ENCODE measurements at regions not wholly inside any gene's neighbourhood (a gene's known extent, or its start where the extent isn't known, plus 50 kb on each side); places are given as distances from the start of the nearest gene placed in this dataset.

GRCh38 chr11:122556605-122557004 is 98.9 kb upstream of the UBASH3B start:
- H3K27ac ChIP-seq, result no peak overlapping the region
- no peak for TF ChIP-seq POLR2AphosphoS5 (IDR thresholded peaks at IDR 0.05; ENCODE audit: borderline replicate concordance, low read depth, low read length)
- TF ChIP-seq FOXP2 (optimal IDR thresholded peaks at IDR 0.05; ENCODE audit: control extremely low read depth, extremely low read length, insufficient read depth), result no peak
- no peak for TF ChIP-seq EZH2 (IDR thresholded peaks at IDR 0.05)
- no peaks in the 10 kb centered on the region for H3K36me3 ChIP-seq (ENCODE audit: insufficient read depth, low read length)
- no peak overlapping the region for H3K4me3 ChIP-seq
- no peak for DNase-seq (ENCODE audit: low read depth, low spot score)
- no peaks in the 10 kb centered on the region for H3K9me3 ChIP-seq (ENCODE audit: low read depth, low read length)
- H3K9ac ChIP-seq (ENCODE audit: insufficient read length), result no peak overlapping the region

DNA sequence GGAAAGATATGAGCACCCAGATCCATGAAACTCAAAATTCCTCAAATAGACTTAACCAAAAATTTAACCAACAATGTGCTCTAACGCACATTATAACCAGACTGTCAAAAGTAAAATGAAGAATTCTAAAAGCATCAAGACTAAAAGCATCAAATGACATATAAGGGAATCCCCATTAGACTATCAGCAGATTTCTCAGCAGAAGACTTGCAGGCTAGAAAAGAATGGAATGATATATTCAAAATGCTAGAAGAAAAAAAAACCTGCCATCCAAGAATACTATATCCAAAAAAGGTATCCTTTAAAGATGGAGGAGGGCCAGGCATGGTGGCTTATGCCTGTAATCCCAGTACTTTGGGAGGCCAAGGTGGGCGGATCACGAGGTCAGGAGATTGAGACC is 117.5 kb upstream of the UBASH3B start:
- Histone ChIP-seq H3K9me3 (ENCODE audit: low read depth, low read length) (no peaks in the 10 kb centered on the region), H3K4me3 (no peak overlapping the region), H3K36me3 (ENCODE audit: insufficient read depth, low read length) (no peaks in the 10 kb centered on the region), H3K27ac (no peak overlapping the region), H3K9ac (ENCODE audit: insufficient read length) (no peak overlapping the region)
- TF ChIP-seq POLR2AphosphoS5 (IDR thresholded peaks at IDR 0.05; ENCODE audit: borderline replicate concordance, low read depth, low read length), result no peak
- no peak for TF ChIP-seq EZH2 (IDR thresholded peaks at IDR 0.05)
- TF ChIP-seq FOXP2 (optimal IDR thresholded peaks at IDR 0.05; ENCODE audit: control extremely low read depth, extremely low read length, insufficient read depth), result no peak
- DNase-seq (ENCODE audit: low read depth, low spot score), result no peak

- Histone ChIP-seq H3K9ac (ENCODE audit: insufficient read length) (no peak overlapping the region), H3K36me3 (ENCODE audit: insufficient read depth, low read length) (no peaks in the 10 kb centered on the region)
These were observed 130.6 kb upstream of the UBASH3B start for GRCh38 chr11:122524898-122525297.

GRCh38 chr11:122523846-122524805 is 131.4 kb upstream of the UBASH3B start:
- TF ChIP-seq FOXP2 (optimal IDR thresholded peaks at IDR 0.05; ENCODE audit: control extremely low read depth, extremely low read length, insufficient read depth), result no peak
- TF ChIP-seq POLR2AphosphoS5 (IDR thresholded peaks at IDR 0.05; ENCODE audit: borderline replicate concordance, low read depth, low read length), result no peak
- no peak for TF ChIP-seq EZH2 (IDR thresholded peaks at IDR 0.05)
- Histone ChIP-seq H3K9me3 (ENCODE audit: low read depth, low read length) (no peaks in the 10 kb centered on the region), H3K9ac (ENCODE audit: insufficient read length) (no peak overlapping the region), H3K27ac (no peak overlapping the region), H3K4me3 (no peak overlapping the region), H3K36me3 (ENCODE audit: insufficient read depth, low read length) (no peaks in the 10 kb centered on the region)
- DNase-seq (ENCODE audit: low read depth, low spot score), result no peak

More at GRCh38 chr11:122524898-122525297, 130.6 kb upstream of the UBASH3B start:
- Histone ChIP-seq H3K27ac (no peak overlapping the region), H3K4me3 (no peak overlapping the region), H3K9me3 (ENCODE audit: low read depth, low read length) (no peaks in the 10 kb centered on the region)
- TF ChIP-seq POLR2AphosphoS5 (IDR thresholded peaks at IDR 0.05; ENCODE audit: borderline replicate concordance, low read depth, low read length) (no peak), EZH2 (IDR thresholded peaks at IDR 0.05) (no peak), FOXP2 (optimal IDR thresholded peaks at IDR 0.05; ENCODE audit: control extremely low read depth, extremely low read length, insufficient read depth) (no peak)
- no peak for DNase-seq (ENCODE audit: low read depth, low spot score)

DNA sequence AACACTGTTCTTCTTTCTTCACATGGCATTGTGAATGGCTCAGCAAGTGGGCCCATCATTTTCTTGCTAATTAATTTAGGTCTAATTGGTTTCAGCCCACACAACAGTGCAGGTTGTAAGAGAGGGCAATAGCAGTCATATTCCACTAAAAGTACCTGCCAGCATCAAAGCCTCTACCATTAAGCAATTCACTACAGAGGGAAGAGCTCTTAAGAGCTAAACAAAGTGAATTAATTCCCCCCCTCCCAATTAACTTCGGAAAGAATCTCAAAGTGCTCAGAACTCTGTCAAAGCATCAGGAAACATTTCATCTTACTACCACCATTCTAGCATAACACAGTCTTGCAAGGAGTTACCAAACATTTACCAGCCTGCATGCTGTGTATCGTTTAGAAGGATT is 133.9 kb upstream of the UBASH3B start:
- no peak for DNase-seq (ENCODE audit: low read depth, low spot score)
- H3K4me3 ChIP-seq, result no peak overlapping the region
- no peak for TF ChIP-seq EZH2 (IDR thresholded peaks at IDR 0.05)
- no peak for TF ChIP-seq FOXP2 (optimal IDR thresholded peaks at IDR 0.05; ENCODE audit: control extremely low read depth, extremely low read length, insufficient read depth)
- TF ChIP-seq POLR2AphosphoS5 (IDR thresholded peaks at IDR 0.05; ENCODE audit: borderline replicate concordance, low read depth, low read length), result no peak
- no peak overlapping the region for H3K27ac ChIP-seq
- no peaks in the 10 kb centered on the region for H3K9me3 ChIP-seq (ENCODE audit: low read depth, low read length)
- H3K36me3 ChIP-seq (ENCODE audit: insufficient read depth, low read length), result no peaks in the 10 kb centered on the region
- no peak overlapping the region for H3K9ac ChIP-seq (ENCODE audit: insufficient read length)

GRCh38 chr11:122517403-122518379 is 137.8 kb upstream of the UBASH3B start:
- H3K9ac ChIP-seq (ENCODE audit: insufficient read length), result no peak overlapping the region
- H3K27ac ChIP-seq, result no peak overlapping the region
- no peak overlapping the region for H3K4me3 ChIP-seq
- TF ChIP-seq EZH2 (IDR thresholded peaks at IDR 0.05), result no peak
- no peak for DNase-seq (ENCODE audit: low read depth, low spot score)
- no peaks in the 10 kb centered on the region for H3K36me3 ChIP-seq (ENCODE audit: insufficient read depth, low read length)
- H3K9me3 ChIP-seq (ENCODE audit: low read depth, low read length), result no peaks in the 10 kb centered on the region

GRCh38 chr11:122516686-122517085 is 138.8 kb upstream of the UBASH3B start:
- DNase-seq (ENCODE audit: low read depth, low spot score), result no peak
- Histone ChIP-seq H3K9ac (ENCODE audit: insufficient read length) (no peak overlapping the region), H3K36me3 (ENCODE audit: insufficient read depth, low read length) (no peaks in the 10 kb centered on the region), H3K4me3 (no peak overlapping the region), H3K9me3 (ENCODE audit: low read depth, low read length) (no peaks in the 10 kb centered on the region), H3K27ac (no peak overlapping the region)
- TF ChIP-seq EZH2 (IDR thresholded peaks at IDR 0.05), result no peak
- TF ChIP-seq FOXP2 (optimal IDR thresholded peaks at IDR 0.05; ENCODE audit: control extremely low read depth, extremely low read length, insufficient read depth), result no peak
- no peak for TF ChIP-seq POLR2AphosphoS5 (IDR thresholded peaks at IDR 0.05; ENCODE audit: borderline replicate concordance, low read depth, low read length)

- no peak for DNase-seq (ENCODE audit: low read depth, low spot score)
- H3K9ac ChIP-seq (ENCODE audit: insufficient read length), result no peak overlapping the region
- TF ChIP-seq FOXP2 (optimal IDR thresholded peaks at IDR 0.05; ENCODE audit: control extremely low read depth, extremely low read length, insufficient read depth), result no peak
- no peak for TF ChIP-seq POLR2AphosphoS5 (IDR thresholded peaks at IDR 0.05; ENCODE audit: borderline replicate concordance, low read depth, low read length)
- no peak for TF ChIP-seq EZH2 (IDR thresholded peaks at IDR 0.05)
- no peaks in the 10 kb centered on the region for H3K36me3 ChIP-seq (ENCODE audit: insufficient read depth, low read length)
- no peak overlapping the region for H3K27ac ChIP-seq
- no peak overlapping the region for H3K4me3 ChIP-seq
- H3K9me3 ChIP-seq (ENCODE audit: low read depth, low read length), result no peaks in the 10 kb centered on the region
These were observed 141.5 kb upstream of the UBASH3B start for GRCh38 chr11:122513997-122514396.

Data from SK-N-MC (cell line).